HAP-1 (cell line): ENCODE measurements at regions not wholly inside any gene's neighbourhood (a gene's known extent, or its start where the extent isn't known, plus 50 kb on each side); places are given as distances from the start of the nearest gene placed in this dataset.

Experiments used
- DNase-seq, 2 experiments: peaks; one replicate each; pipeline ENCODE4 v3.0.0-alpha.2; 2016 to 2020; ENCODE audit warnings: low spot score in 2 of 2
- H3K27me3 ChIP-seq: fragments of 250-450 bp; sonication (Bioruptor Pico); 2 replicates; pipeline ENCODE4 v1.5.1; 2020; ENCODE audit warnings: low read depth, mild to moderate bottlenecking, moderate library complexity
- H3K36me3 ChIP-seq: fragments of 250-450 bp; sonication (Bioruptor Pico); replicated peaks from 2 replicates; pipeline ENCODE4 v1.5.1; 2020; ENCODE audit warnings: mild to moderate bottlenecking
- H3K4me1 ChIP-seq: fragments of 250-450 bp; sonication (Bioruptor Pico); 2 replicates; pipeline ENCODE4 v1.5.1; 2020; ENCODE audit warnings: mild to moderate bottlenecking
- H3K4me3 ChIP-seq: fragments of 250-450 bp; sonication (Bioruptor Pico); 2 replicates; pipeline ENCODE4 v1.5.1; 2020; ENCODE audit warnings: mild to moderate bottlenecking, moderate library complexity
- H3K9me3 ChIP-seq: fragments of 250-450 bp; sonication (Bioruptor Pico); 2 replicates; pipeline ENCODE4 v1.5.1; 2020; ENCODE audit warnings: mild to moderate bottlenecking, moderate library complexity
- in situ Hi-C: fragments of 300-500 bp; cut with MboI; formaldehyde crosslinking; loops from 3 replicates; pipeline ENCODE4 v1.14.3; 2020; ENCODE audit warnings: low sequenced_read_pairs, inconsistent platforms, mixed read lengths

DNA sequence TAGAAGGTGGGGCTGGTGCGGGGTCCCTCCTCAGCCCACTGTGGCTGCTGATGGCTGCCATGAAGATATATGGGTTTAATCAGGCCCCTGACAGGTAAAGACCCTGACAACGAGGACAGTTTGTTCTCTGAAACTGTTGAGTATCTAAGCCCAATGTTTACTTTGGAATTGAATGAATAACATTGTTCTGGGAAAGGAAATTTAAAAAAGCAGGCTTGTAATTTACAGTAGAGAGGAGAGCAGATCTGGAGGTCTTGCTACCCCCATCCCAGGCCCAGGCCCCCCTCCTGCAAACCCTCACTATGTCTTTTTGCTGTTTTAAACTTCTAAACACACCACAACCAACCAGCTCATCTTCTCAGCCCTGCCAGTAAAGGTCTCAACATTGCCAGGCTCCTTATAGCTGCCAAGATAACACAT, 171.3 kb downstream of the CDC5L start:
- H3K36me3 ChIP-seq: no peaks in the 10 kb centered on the region
- no peaks in the 10 kb centered on the region for H3K4me1 ChIP-seq
- in situ Hi-C loops: no loop called here
- no peaks in the 10 kb centered on the region for H3K9me3 ChIP-seq
- peaks cover 9% of the 10 kb centered on the region; the same call in 1 of the 2 replicates for H3K27me3 ChIP-seq
- DNase-seq: no peak
- H3K4me3 ChIP-seq: no peak overlapping the region

DNA sequence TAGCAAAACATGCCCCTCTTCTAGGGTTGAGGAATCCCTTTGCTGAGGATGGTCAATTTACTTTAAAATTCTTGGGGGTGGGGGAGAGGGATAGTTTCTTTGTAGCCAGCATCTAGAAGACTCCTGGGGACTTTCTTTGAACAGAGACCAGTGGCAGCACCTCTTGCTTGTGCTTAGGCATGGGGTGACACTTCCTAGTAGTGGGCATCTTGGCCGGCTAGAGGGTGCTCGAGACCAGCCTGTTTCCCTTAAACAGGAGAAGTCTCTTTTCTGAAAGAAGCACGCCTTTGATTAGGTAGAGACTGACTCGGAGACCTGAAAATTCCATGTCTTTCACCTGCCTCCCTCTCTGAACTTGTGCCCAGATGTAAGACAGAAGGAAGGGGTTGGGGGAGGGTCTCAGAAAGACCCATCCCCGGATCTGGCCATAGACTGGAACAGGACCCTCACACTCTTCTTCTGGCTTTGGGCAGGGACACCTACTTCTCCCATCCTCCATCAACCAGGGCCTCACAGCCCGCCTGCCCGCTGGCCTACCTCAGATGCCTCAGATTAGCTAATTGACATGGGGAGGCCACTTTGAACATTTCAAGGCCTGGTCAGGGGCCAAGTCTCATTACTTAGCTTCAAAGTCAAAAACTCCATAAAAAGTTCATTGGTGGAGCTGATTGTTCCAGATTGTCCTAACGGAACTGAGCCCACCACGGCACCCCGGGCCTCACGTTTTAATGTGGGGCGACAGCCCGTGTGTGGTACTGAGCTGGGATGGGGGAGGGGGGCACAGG, 172.2 kb downstream of the CDC5L start:
- Histone ChIP-seq H3K36me3 (no peaks in the 10 kb centered on the region), H3K4me1 (no peaks in the 10 kb centered on the region), H3K9me3 (no peaks in the 10 kb centered on the region), H3K27me3 (peaks cover 9% of the 10 kb centered on the region; the same call in 1 of the 2 replicates), H3K4me3 (no peak overlapping the region)
- in situ Hi-C loops: no loop called here
- DNase-seq: no peak

DNA sequence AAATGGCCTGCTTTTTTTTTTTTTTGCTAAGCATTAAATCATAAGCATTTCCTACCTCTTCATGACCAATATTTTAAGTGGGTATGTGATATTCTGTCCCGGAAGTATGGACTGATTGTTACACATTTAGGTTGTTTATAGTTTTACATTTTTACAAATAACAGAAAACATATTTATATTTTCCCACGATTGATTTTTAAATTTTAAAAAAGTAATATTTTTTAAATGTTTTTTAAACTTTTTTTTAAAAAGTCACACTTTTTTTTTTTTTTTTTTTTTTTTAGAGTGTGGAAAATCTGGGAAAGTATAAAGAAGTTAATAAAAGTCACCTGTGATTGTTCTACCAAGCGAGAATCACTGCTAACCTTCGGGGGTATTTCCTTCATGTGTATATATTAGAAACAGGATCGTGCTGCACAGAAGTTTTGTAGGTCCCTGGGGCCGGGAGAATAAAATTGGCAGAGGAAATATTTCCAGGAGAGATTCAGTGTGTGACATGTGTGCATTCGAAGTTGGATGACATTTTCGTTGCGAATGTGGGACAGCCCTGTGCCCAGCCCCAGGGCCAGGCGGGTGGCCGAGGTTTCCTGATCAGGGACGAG, 173.1 kb downstream of the CDC5L start:
- no peak for DNase-seq
- Histone ChIP-seq H3K36me3 (no peaks in the 10 kb centered on the region), H3K27me3 (peaks cover 9% of the 10 kb centered on the region; the same call in 1 of the 2 replicates), H3K9me3 (no peaks in the 10 kb centered on the region), H3K4me3 (no peak overlapping the region), H3K4me1 (no peaks in the 10 kb centered on the region)
- in situ Hi-C loops: no loop called here

DNA sequence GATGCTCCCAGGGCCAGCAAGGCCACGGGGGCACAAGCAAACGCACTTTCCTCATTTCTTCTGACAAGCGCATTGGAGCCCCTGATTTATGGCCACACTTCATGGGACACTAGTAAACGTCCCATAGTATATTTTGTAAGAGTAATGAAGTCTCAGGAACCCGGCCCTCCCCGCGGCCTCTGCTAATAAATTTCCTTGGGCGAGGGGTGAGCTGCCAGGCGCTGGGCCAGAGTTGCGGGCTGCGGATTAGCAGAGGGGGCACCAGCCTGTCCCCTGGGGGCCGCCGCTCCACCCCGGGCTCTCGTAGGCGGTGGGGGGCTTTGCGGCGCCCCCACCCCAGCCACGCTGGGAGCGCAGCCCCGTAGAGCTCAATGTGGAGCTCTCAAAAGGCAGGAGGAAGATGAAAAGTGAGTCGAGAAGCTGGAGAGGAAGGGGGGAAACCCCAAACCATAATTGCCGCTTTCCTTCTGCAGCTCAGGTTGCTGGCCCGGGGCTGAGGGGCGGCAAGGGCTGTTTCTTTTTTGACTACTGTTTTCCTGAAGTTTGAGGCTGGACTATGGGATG, 173.6 kb downstream of the CDC5L start:
- H3K27me3 ChIP-seq: peaks cover 9% of the 10 kb centered on the region; the same call in 1 of the 2 replicates
- in situ Hi-C loops: no loop called here
- DNase-seq: no peak
- H3K36me3 ChIP-seq: no peaks in the 10 kb centered on the region
- no peak overlapping the region for H3K4me3 ChIP-seq
- H3K4me1 ChIP-seq: no peaks in the 10 kb centered on the region
- H3K9me3 ChIP-seq: no peaks in the 10 kb centered on the region

DNA sequence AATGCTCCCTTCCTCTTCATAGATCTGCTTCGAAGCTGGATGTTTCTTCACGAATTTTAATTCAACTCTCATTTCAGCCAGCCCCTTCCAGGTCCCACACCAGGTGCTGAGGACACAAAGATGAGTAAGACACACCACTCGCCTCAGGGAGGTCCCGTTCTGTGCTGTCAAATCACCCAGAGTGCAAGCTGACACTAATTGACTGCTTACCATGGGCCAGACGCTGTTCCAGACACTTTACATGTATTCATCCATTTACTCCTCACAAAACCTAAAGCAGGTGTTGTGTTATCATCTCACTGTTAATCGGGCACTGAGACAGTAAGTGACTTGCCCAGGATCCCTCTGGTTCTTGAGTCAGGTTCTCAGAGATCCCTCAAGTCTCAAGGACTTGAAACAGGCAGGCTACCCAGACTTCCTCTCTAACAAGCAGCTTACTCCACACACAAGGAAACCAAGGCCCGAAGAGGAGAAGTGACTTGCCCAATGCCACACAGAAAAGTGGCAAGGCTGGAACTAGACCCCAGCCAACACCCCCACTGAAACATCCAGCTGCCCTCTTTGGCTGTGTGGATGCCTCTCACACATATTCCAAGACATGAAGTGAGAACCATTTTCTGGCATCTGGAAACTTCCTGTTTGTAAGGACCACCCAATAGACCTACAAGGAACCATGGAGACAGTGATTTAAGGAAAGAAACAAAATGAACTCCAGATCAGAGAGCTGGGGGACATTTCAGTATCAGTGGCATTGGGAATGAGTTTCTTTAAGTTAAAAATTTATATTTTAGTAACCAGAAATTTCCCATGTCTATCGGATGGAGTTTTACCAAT, 174.5 kb downstream of the CDC5L start:
- in situ Hi-C loops: no loop called here
- H3K4me1 ChIP-seq: no peaks in the 10 kb centered on the region
- DNase-seq: no peak

DNA sequence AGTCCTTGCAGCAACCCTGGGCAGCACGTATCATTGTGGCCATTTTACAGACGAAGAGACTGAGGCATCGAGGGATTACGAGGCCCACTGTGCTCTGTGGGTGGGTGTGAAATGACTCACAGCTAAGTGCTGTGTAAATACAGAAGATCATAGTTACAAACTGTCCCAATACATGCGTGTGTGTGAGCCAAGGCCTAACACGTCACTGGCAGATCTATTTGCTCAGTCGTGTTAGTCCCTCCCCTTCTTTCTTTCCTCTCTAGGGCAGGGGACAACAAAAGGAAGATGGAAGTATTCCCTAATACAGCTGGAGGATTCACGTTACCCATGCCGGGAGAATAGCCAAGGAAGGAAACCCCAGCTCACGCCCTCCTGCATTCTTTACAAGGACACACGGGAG, 175.9 kb downstream of the CDC5L start:
- H3K36me3 ChIP-seq: no peaks in the 10 kb centered on the region
- H3K9me3 ChIP-seq: no peaks in the 10 kb centered on the region
- peaks cover 9% of the 10 kb centered on the region; the same call in 1 of the 2 replicates for H3K27me3 ChIP-seq
- DNase-seq: no peak
- in situ Hi-C loops: no loop called here
- H3K4me3 ChIP-seq: no peak overlapping the region
- no peaks in the 10 kb centered on the region for H3K4me1 ChIP-seq

More for the DNA sequence above, 174.5 kb downstream of the CDC5L start:
- Histone ChIP-seq H3K9me3 (no peaks in the 10 kb centered on the region), H3K4me3 (no peak overlapping the region), H3K36me3 (no peaks in the 10 kb centered on the region), H3K27me3 (peaks cover 9% of the 10 kb centered on the region; the same call in 1 of the 2 replicates)

DNA sequence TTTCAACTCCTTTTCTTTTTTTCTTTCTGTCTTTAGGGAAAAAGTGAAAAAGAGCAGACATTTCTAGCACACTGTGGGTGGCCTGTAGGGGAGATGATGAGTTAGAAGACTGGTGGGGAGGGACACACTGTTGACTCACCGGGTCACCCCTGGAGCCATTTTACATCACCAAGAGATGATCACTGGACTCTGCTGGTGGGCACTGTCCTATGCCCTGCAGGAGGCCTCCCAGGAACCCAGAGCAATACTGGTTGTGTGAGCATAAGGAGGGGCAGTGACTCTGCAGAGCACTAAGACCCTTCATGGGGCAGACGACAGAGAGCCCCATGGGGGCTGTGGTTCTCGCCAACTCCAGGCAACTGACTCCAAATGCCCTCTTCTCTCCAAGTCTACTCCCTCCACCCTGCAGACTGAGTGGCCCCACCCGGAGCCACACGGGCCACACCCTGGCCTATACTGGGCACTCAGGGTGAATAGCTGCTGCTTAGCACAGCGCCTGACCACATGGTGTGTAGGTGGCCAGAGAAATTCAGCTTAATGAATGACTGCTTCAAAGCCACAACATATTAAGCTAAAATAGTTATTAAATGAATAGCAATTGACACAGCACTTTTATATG, 177.5 kb downstream of the CDC5L start:
- Histone ChIP-seq H3K4me1 (no peaks in the 10 kb centered on the region), H3K27me3 (peaks cover 9% of the 10 kb centered on the region; the same call in 1 of the 2 replicates), H3K9me3 (no peaks in the 10 kb centered on the region), H3K36me3 (no peaks in the 10 kb centered on the region), H3K4me3 (no peak overlapping the region)
- in situ Hi-C loops: no loop called here
- DNase-seq: no peak

DNA sequence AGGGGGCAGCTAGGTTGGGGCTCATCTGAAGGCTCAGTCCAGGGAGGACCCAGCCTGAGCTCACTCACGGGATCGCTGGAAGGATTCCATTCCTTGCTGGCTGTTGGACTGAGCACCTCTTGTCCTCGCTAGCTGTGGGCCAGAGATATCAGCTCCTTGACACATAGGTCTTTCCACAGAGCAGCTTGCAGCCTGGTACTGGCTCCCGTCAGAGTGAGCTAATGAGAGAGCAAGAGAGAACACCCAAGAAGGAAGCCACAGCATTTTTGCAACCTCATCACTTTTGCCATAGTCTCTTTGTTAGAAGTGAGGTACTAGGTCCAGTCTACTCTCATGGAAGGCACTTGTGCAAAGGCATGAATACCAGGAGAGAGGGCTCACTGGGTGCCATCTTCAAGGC, 179.9 kb downstream of the CDC5L start:
- H3K36me3 ChIP-seq: no peaks in the 10 kb centered on the region
- in situ Hi-C loops: no loop called here
- H3K4me1 ChIP-seq: no peaks in the 10 kb centered on the region

DNA sequence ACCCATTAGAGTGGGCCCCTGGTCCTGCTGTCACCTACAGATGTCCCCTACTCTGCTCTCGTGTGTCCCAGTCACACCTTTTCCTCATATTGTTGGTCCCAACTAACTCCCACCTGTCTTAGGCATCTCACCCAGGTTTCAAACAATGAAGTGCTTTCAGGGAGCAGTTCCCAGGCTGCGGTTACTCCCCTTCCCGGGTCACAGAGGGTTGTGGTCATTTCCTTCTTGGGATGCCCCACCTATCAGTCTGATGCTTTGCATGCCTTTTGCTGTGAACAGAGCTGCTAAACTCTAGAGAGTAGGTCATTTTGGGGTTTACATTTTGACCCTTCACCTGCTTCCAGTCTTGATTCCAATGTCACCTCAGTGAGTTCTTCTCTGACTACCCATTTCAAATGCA, 181.6 kb downstream of the CDC5L start:
- DNase-seq: no peak
- Histone ChIP-seq H3K4me1 (no peaks in the 10 kb centered on the region), H3K27me3 (no peaks in the 10 kb centered on the region), H3K36me3 (no peaks in the 10 kb centered on the region), H3K4me3 (no peak overlapping the region), H3K9me3 (no peaks in the 10 kb centered on the region)
- in situ Hi-C loops: no loop called here

More for the DNA sequence above, 179.9 kb downstream of the CDC5L start:
- no peak overlapping the region for H3K4me3 ChIP-seq
- H3K27me3 ChIP-seq: no peaks in the 10 kb centered on the region
- DNase-seq: no peak
- no peaks in the 10 kb centered on the region for H3K9me3 ChIP-seq

DNA sequence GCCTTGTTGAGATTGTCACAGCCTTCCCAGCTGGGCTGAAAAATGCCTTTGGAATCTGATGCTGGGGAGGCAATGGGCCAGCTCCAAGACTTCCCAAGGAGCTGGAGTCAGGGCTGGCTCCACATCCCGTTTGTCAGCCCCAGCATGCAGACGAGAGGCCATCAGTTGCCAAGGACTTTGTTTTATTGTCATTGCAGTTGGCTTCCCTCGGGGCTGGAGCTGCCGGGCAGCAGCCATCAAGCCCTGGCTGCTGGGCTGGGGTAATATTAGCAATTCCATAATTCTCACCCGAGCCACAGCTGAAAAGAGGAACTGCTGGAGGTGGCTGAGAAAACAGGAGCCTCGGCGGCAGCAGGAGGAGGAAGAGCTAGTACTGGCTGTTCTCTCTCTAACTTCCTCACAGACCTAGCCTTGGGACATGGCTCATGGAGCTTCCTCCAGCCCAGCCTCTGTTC, 182.5 kb downstream of the CDC5L start:
- no peak for DNase-seq
- in situ Hi-C loops: no loop called here

DNA sequence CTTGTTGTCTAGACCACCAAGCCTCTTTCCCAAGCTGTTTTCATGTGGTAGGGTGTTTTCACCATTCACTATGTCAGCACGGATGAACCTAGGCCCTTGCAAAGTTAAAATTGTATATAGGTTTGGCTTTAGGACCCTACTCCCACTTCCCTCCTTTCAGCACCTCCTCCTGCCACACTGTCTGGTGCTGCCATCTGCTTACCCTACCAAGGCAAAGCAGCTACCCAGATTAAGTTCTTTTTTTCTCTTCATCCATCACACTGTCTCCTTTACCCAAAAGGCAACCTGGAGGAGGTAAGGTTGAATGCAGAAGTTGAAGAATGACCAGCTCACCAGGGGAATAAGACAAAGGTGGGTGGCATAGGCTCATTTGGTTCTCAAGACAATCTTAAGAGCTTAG, 184.0 kb downstream of the CDC5L start:
- Histone ChIP-seq H3K27me3 (no peaks in the 10 kb centered on the region), H3K36me3 (no peaks in the 10 kb centered on the region), H3K9me3 (no peaks in the 10 kb centered on the region), H3K4me1 (no peaks in the 10 kb centered on the region), H3K4me3 (no peak overlapping the region)
- in situ Hi-C loops: no loop called here
- no peak for DNase-seq

More for the DNA sequence above, 182.5 kb downstream of the CDC5L start:
- no peaks in the 10 kb centered on the region for H3K4me1 ChIP-seq
- H3K27me3 ChIP-seq: no peaks in the 10 kb centered on the region
- no peaks in the 10 kb centered on the region for H3K9me3 ChIP-seq
- no peak overlapping the region for H3K4me3 ChIP-seq
- H3K36me3 ChIP-seq: no peaks in the 10 kb centered on the region

DNA sequence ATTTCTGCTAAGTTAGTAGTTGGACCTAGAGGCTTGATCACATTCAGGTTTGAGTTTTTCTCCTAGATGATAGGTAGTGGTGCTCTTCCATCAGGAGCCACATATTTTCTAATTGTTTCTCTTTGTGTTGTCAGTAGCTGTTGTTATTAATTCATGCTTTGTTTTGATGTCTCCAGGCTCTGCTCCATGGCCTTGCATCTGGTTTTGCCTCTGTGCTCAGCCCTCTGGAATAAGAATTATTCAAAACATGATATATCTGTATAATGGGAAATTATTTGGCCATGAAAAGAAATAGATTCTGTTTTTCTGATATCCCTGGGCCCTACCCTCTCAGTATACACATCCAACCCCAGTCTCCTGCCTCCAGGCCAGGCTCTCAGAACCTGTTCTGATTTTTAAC, 184.8 kb downstream of the CDC5L start:
- DNase-seq: no peak
- in situ Hi-C loops: no loop called here
- Histone ChIP-seq H3K27me3 (no peaks in the 10 kb centered on the region), H3K4me1 (no peaks in the 10 kb centered on the region), H3K4me3 (no peak overlapping the region), H3K36me3 (no peaks in the 10 kb centered on the region), H3K9me3 (no peaks in the 10 kb centered on the region)

DNA sequence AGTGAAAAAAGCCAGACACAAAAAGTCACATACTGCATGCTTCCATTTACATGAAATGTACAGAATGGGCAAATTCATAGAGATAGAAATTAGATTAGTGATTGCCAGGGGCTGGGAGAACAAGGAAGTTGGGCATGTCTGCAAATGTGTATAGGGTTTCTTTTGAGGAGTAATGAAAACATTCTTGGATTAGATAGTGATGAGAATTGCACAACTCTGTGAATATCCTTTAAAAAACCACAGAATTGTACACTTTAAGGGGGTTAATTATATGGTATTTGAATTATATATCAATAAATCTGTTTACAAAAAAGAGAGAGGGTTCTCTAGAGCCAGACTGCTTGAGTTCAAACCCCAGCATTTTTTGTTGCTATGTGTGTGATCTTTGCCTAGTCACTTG, 188.1 kb downstream of the CDC5L start:
- Histone ChIP-seq H3K9me3 (no peaks in the 10 kb centered on the region), H3K4me3 (no peak overlapping the region), H3K27me3 (no peaks in the 10 kb centered on the region), H3K4me1 (no peaks in the 10 kb centered on the region), H3K36me3 (no peaks in the 10 kb centered on the region)
- no peak for DNase-seq
- in situ Hi-C loops: no loop called here
